Stimulated activated CD4-positive, alpha-beta T cell treated with anti-CD3 and anti-CD28 coated beads, Interleukin-4, amount 100 ng/mL, for 1 hour (primary cell): ENCODE measurements at regions not wholly inside any gene's neighbourhood (a gene's known extent, or its start where the extent isn't known, plus 50 kb on each side); places are given as distances from the start of the nearest gene placed in this dataset.

Experiments
- DNase-seq: peaks from one replicate; pipeline ENCODE4 v3.0.0-alpha.2; 2020

GRCh38 chr3:9301091-9301490 lies 51.6 kb upstream of the SRGAP3 start:
- DNase-seq, result no peak

- DNase-seq, result no peak
Observed at GRCh38 chr3:9301798-9302197, 52.4 kb upstream of the SRGAP3 start.

- peak; percentile 81 for DNase-seq
Observed at GRCh38 chr3:9302425-9303181, 53.2 kb upstream of the SRGAP3 start.

GRCh38 chr3:9308298-9308990 lies 54.4 kb upstream of the THUMPD3 start:
- DNase-seq, result no peak

GRCh38 chr3:9310043-9310442 lies 52.8 kb upstream of the THUMPD3 start:
- no peak for DNase-seq

- DNase-seq, result no peak
Observed at GRCh38 chr3:9311228-9311627, 51.6 kb upstream of the THUMPD3 start.
